K562 (cell line): ENCODE measurements at regions not wholly inside any gene's neighbourhood (a gene's known extent, or its start where the extent isn't known, plus 50 kb on each side); places are given as distances from the start of the nearest gene placed in this dataset.

Experiments
- ATAC-seq: fragments of 200-7000 bp; cut with Tn5 transposase; 3 replicates; pipeline ENCODE4 v1.9.1; 2020; ENCODE audit warnings: moderate library complexity
- BruUV-seq: library from RNA; stranded (reverse); fragments of 400-500 nt; replicated peaks from 2 replicates; lab custom pipeline; 2021; lab: Mats Ljungman, UMichigan
- CTCF ChIA-PET: fragments of 300-600 bp; formaldehyde crosslinking; extraction: SDS; loops from one replicate; lab custom pipeline; 2021; ENCODE audit warnings: low intra/inter-chr PET ratio; lab: Yijun Ruan, JAX
- POLR2A ChIA-PET: fragments of 300-600, 350-650 bp; sonication (Branson Sonifier 250); formaldehyde crosslinking; extraction: SDS; loops from one replicate; lab custom pipeline; 2021; ENCODE audit warnings: antibody characterized with exemption, inconsistent platforms; lab: Yijun Ruan, JAX
- DNase-seq, 4 experiments: peaks; one replicate each; pipeline versions ENCODE4 v3.0.0 to v3.0.0-alpha.2; 2011 to 2018; ENCODE audit warnings: low spot score in 3 of 4, mixed read lengths in 3 of 4; ENCODE audit errors: extremely low read depth in 1 of 4
- FAIRE-seq: peaks from 2 replicates; lab custom pipeline; 2011; peaks lifted over from hg19 to GRCh38; lab: Jason Lieb, UNC
- H2AFZ ChIP-seq: 2 replicates; pipeline ENCODE4 v1.6.0; 2011; ENCODE audit warnings: low read depth, low read length, control low read depth, inconsistent platforms
- H3K27ac ChIP-seq: fragments of 200-600 bp; 3 replicates; pipeline ENCODE4 v1.8.0; 2011; ENCODE audit warnings: low read depth, mild to moderate bottlenecking, control low read depth, inconsistent platforms, low read length, moderate library complexity, mixed read lengths; ENCODE audit errors: extremely low read depth
- H3K27me3 ChIP-seq, 2 experiments: fragments of 300-600 bp in 1 of 2; 2 replicates in 1 of 2; 3 replicates in 1 of 2; pipeline versions ENCODE4 v1.6.0 to v1.8.0; 2011; ENCODE audit warnings: inconsistent platforms in 2 of 2, low read length in 2 of 2, mild to moderate bottlenecking in 1 of 2, mixed read lengths in 1 of 2, moderate library complexity in 1 of 2; ENCODE audit not compliant: control insufficient read depth in 2 of 2, insufficient read depth in 2 of 2
- H3K36me3 ChIP-seq: fragments of 300-600 bp; 3 replicates; pipeline ENCODE4 v1.8.0; 2011; ENCODE audit warnings: mild to moderate bottlenecking, low read length, inconsistent platforms; ENCODE audit not compliant: control insufficient read depth, insufficient read depth
- H3K4me1 ChIP-seq, 2 experiments: fragments of 200-600 bp in 1 of 2; replicated peaks in 1 of 2; 2 replicates in 1 of 2; 3 replicates in 1 of 2; pipeline versions ENCODE4 v1.5.1 to v1.8.0; 2011; ENCODE audit warnings: inconsistent platforms in 2 of 2, low read length in 2 of 2, mild to moderate bottlenecking in 1 of 2, mixed read lengths in 1 of 2, moderate library complexity in 1 of 2; ENCODE audit not compliant: control insufficient read depth in 2 of 2, insufficient read depth in 2 of 2
- H3K4me2 ChIP-seq: 2 replicates; pipeline ENCODE4 v1.6.1; 2011; ENCODE audit warnings: low read length, control low read depth, inconsistent platforms, mixed read lengths; ENCODE audit not compliant: insufficient read depth
- H3K4me3 ChIP-seq: fragments of 200-600 bp; sonication (generic), shearing (Covaris generic); 2 replicates; pipeline ENCODE4 v1.5.1; 2016; ENCODE audit warnings: control low read depth, inconsistent platforms
- H3K79me2 ChIP-seq: fragments of 200-600 bp; 3 replicates; pipeline ENCODE4 v1.8.0; 2011; ENCODE audit warnings: low read length, inconsistent platforms; ENCODE audit not compliant: control insufficient read depth, insufficient read depth
- H3K9ac ChIP-seq, 2 experiments: 2 replicates each; pipeline versions ENCODE4 v1.6.0 to v1.6.1; 2011; ENCODE audit warnings: low read depth in 2 of 2, low read length in 2 of 2, control low read depth in 1 of 2, inconsistent platforms in 1 of 2, mild to moderate bottlenecking in 1 of 2, mixed read lengths in 1 of 2; ENCODE audit not compliant: insufficient read depth in 1 of 2
- H3K9me1 ChIP-seq: one replicate; pipeline ENCODE4 v1.6.0; 2011; ENCODE audit warnings: inconsistent platforms, mild to moderate bottlenecking, low read length, moderate library complexity; ENCODE audit not compliant: control insufficient read depth, insufficient read depth
- H3K9me3 ChIP-seq: replicated peaks from 2 replicates; pipeline ENCODE4 v1.5.1; 2011; ENCODE audit warnings: low read depth, low read length, inconsistent platforms; ENCODE audit not compliant: control insufficient read depth, insufficient read depth
- H4K20me1 ChIP-seq: replicated peaks from 2 replicates; pipeline ENCODE4 v1.6.1; 2011; ENCODE audit warnings: low read length, inconsistent platforms, mixed read lengths; ENCODE audit not compliant: control insufficient read depth, insufficient read depth
- CBFA2T2 ChIP-seq: fragments of 450-650 bp; conservative IDR thresholded peaks from 2 replicates; pipeline ENCODE4 v1.6.1; 2017; ENCODE audit warnings: mild to moderate bottlenecking
- CCAR2 ChIP-seq: fragments of 200-400 bp; formaldehyde crosslinking; IDR thresholded peaks from 2 replicates; pipeline ENCODE4 v1.6.1; 2017; ENCODE audit warnings: mild to moderate bottlenecking, low read depth, low read length
- HDAC3 ChIP-seq: fragments of 450-650 bp; IDR thresholded peaks from 2 replicates; pipeline ENCODE4 v1.6.1; 2018; ENCODE audit warnings: borderline replicate concordance, mild to moderate bottlenecking, moderate library complexity; ENCODE audit not compliant: partially characterized antibody
- HDAC6 ChIP-seq: IDR thresholded peaks from 2 replicates; pipeline ENCODE4 v1.6.1; 2012; ENCODE audit warnings: low read depth, mild to moderate bottlenecking, control low read depth, inconsistent platforms, low read length, moderate library complexity
- ILK ChIP-seq: fragments of 450-650 bp; IDR thresholded peaks from 2 replicates; pipeline ENCODE4 v1.6.1; 2016; ENCODE audit warnings: missing genetic modification characterization, low read depth, mild to moderate bottlenecking, missing compliant biosample characterization, moderate library complexity, borderline replicate concordance
- MEF2D ChIP-seq: conservative IDR thresholded peaks from 2 replicates; pipeline ENCODE4 v1.6.1; 2016; ENCODE audit warnings: low read depth, missing genetic modification characterization, missing compliant biosample characterization
- POLR2H ChIP-seq: IDR thresholded peaks from 2 replicates; pipeline ENCODE4 v1.6.1; 2016; ENCODE audit warnings: missing genetic modification characterization, low read depth, mild to moderate bottlenecking, control low read depth, missing compliant biosample characterization, moderate library complexity
- SETDB1 ChIP-seq: IDR thresholded peaks from one replicate; pipeline ENCODE4 v1.6.1; 2012; ENCODE audit warnings: low read length, control low read depth, inconsistent platforms
- SNRNP70 ChIP-seq: fragments of 200-400 bp; formaldehyde crosslinking; optimal IDR thresholded peaks from 2 replicates; pipeline ENCODE3; 2017; ENCODE audit warnings: low read depth, low read length
- TCF7L2 ChIP-seq: fragments of 150-350 bp; IDR thresholded peaks from 2 replicates; pipeline ENCODE4 v1.6.1; 2016; ENCODE audit warnings: low read depth, mild to moderate bottlenecking, low read length, moderate library complexity
- TFAM ChIP-seq: fragments of 250-450 bp; sonication (Bioruptor Pico); conservative IDR thresholded peaks from 2 replicates; pipeline ENCODE4 v1.5.0; 2021; ENCODE audit warnings: mild to moderate bottlenecking, moderate library complexity
- YY1 ChIP-seq, 3 experiments: IDR thresholded peaks; 2 replicates each; pipeline ENCODE4 v1.6.1; 2011; ENCODE audit warnings: low read length in 2 of 3, mild to moderate bottlenecking in 2 of 3, moderate library complexity in 2 of 3, borderline replicate concordance in 1 of 3, control low read depth in 1 of 3, low read depth in 1 of 3; ENCODE audit not compliant: insufficient read depth in 3 of 3, insufficient replicate concordance in 2 of 3, control insufficient read depth in 1 of 3, insufficient read length in 1 of 3; ENCODE audit errors: extremely low read depth in 1 of 3
- ZNF384 ChIP-seq: IDR thresholded peaks from 2 replicates; pipeline ENCODE4 v1.6.1; 2012; ENCODE audit warnings: low read depth, low read length, improper control_type of control experiment
- in situ Hi-C: fragments of 300-500 bp; cut with MboI; formaldehyde crosslinking; loops from 4 replicates; pipeline ENCODE4 v1.15.0; 2018; ENCODE audit warnings: inconsistent platforms, mixed read lengths
- intact Hi-C: fragments of 100-400 bp; cut with micrococcal nuclease; formaldehyde crosslinking; loops from 2 replicates; pipeline ENCODE4 v1.14.2; 2022
- TF ChIP-seq, protein P1 (sequence below): fragments of 200-800 bp; sonication (Bioruptor generic); IDR thresholded peaks from 2 replicates; pipeline ENCODE4 v1.6.1; 2017; ENCODE audit warnings: missing genetic modification characterization, missing compliant biosample characterization
- TF ChIP-seq, protein P2 (sequence below): sonication (generic); formaldehyde crosslinking; IDR thresholded peaks from 2 replicates; pipeline ENCODE4 v1.8.0; 2022; ENCODE audit warnings: mild to moderate bottlenecking, missing genetic modification reagents
- TF ChIP-seq, protein P3 (sequence below): sonication (generic); formaldehyde crosslinking; IDR thresholded peaks from 2 replicates; pipeline ENCODE4 v1.8.0; 2023; ENCODE audit warnings: missing genetic modification reagents, mild to moderate bottlenecking, borderline replicate concordance

DNA sequence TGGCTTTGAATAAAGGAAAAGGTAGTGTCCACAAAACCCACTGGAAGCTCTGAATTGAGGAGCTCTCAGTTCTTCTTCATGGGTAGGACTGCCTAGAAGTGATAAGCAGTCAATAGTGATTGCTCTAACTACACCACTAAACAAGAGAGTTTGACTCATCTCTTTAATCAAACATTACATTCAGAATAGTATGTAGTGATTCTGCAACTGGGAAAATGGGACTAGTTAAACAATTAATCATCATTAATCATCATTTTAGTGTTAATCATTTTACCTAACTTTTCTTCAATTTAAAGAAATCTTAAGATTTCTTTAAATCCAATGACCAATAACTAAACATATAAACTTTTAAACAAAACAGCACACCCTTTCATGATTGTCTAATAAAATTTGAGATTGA, 484.0 kb upstream of the FZD8 start:
- CTCF ChIA-PET, result no interaction called here
- Histone ChIP-seq H3K4me2 (no peak overlapping the region), H4K20me1 (no peaks in the 10 kb centered on the region), H2AFZ (no peak overlapping the region), H3K36me3 (no peaks in the 10 kb centered on the region), H3K27me3 (no peaks in the 10 kb centered on the region), H3K4me3 (no peak overlapping the region), H3K9me1 (no peaks in the 10 kb centered on the region), H3K9ac (no peak overlapping the region), H3K4me1 (no peaks in the 10 kb centered on the region), H3K9me3 (no peaks in the 10 kb centered on the region), H3K27ac (no peak overlapping the region), H3K79me2 (no peaks in the 10 kb centered on the region)
- ATAC-seq (no peak), DNase-seq (no peak), FAIRE-seq (no peak)
- BruUV-seq, result no TSS peak
- intact Hi-C loops, result no loop called here
- in situ Hi-C loops, result no loop called here
- POLR2A ChIA-PET, result no interaction called here
- TF ChIP-seq TFAM (CRISPR knock-in tag) (no peak), SETDB1 (no peak), MEF2D (tag) (no peak), POLR2H (no peak), CCAR2 (no peak), CBFA2T2 (no peak), YY1 (IDR thresholded peaks at IDR 0.05; ENCODE audit: borderline replicate concordance in 1 of 3, control insufficient read depth in 1 of 3, extremely low read depth in 1 of 3, insufficient read depth in 3 of 3, insufficient read length in 1 of 3, insufficient replicate concordance in 2 of 3, low read depth in 1 of 3, low read length in 2 of 3) (no peak), ZNF384 (no peak), HDAC6 (no peak), HDAC3 (no peak), TCF7L2 (no peak), ILK (no peak), SNRNP70 (no peak)
- TF ChIP-seq, protein P1, sequence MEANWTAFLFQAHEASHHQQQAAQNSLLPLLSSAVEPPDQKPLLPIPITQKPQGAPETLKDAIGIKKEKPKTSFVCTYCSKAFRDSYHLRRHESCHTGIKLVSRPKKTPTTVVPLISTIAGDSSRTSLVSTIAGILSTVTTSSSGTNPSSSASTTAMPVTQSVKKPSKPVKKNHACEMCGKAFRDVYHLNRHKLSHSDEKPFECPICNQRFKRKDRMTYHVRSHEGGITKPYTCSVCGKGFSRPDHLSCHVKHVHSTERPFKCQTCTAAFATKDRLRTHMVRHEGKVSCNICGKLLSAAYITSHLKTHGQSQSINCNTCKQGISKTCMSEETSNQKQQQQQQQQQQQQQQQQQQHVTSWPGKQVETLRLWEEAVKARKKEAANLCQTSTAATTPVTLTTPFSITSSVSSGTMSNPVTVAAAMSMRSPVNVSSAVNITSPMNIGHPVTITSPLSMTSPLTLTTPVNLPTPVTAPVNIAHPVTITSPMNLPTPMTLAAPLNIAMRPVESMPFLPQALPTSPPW (CRISPR knock-in tag), result no peak
- TF ChIP-seq, protein P2, sequence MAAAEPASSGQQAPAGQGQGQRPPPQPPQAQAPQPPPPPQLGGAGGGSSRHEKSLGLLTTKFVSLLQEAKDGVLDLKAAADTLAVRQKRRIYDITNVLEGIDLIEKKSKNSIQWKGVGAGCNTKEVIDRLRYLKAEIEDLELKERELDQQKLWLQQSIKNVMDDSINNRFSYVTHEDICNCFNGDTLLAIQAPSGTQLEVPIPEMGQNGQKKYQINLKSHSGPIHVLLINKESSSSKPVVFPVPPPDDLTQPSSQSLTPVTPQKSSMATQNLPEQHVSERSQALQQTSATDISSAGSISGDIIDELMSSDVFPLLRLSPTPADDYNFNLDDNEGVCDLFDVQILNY, result no peak
- TF ChIP-seq, protein P3, sequence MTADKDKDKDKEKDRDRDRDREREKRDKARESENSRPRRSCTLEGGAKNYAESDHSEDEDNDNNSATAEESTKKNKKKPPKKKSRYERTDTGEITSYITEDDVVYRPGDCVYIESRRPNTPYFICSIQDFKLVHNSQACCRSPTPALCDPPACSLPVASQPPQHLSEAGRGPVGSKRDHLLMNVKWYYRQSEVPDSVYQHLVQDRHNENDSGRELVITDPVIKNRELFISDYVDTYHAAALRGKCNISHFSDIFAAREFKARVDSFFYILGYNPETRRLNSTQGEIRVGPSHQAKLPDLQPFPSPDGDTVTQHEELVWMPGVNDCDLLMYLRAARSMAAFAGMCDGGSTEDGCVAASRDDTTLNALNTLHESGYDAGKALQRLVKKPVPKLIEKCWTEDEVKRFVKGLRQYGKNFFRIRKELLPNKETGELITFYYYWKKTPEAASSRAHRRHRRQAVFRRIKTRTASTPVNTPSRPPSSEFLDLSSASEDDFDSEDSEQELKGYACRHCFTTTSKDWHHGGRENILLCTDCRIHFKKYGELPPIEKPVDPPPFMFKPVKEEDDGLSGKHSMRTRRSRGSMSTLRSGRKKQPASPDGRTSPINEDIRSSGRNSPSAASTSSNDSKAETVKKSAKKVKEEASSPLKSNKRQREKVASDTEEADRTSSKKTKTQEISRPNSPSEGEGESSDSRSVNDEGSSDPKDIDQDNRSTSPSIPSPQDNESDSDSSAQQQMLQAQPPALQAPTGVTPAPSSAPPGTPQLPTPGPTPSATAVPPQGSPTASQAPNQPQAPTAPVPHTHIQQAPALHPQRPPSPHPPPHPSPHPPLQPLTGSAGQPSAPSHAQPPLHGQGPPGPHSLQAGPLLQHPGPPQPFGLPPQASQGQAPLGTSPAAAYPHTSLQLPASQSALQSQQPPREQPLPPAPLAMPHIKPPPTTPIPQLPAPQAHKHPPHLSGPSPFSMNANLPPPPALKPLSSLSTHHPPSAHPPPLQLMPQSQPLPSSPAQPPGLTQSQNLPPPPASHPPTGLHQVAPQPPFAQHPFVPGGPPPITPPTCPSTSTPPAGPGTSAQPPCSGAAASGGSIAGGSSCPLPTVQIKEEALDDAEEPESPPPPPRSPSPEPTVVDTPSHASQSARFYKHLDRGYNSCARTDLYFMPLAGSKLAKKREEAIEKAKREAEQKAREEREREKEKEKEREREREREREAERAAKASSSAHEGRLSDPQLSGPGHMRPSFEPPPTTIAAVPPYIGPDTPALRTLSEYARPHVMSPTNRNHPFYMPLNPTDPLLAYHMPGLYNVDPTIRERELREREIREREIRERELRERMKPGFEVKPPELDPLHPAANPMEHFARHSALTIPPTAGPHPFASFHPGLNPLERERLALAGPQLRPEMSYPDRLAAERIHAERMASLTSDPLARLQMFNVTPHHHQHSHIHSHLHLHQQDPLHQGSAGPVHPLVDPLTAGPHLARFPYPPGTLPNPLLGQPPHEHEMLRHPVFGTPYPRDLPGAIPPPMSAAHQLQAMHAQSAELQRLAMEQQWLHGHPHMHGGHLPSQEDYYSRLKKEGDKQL (CRISPR knock-in tag), result no peak
